ENCODE measurements at regions not wholly inside any gene's neighbourhood (a gene's known extent, or its start where the extent isn't known, plus 50 kb on each side); places are given as distances from the start of the nearest gene placed in this dataset.

DNA sequence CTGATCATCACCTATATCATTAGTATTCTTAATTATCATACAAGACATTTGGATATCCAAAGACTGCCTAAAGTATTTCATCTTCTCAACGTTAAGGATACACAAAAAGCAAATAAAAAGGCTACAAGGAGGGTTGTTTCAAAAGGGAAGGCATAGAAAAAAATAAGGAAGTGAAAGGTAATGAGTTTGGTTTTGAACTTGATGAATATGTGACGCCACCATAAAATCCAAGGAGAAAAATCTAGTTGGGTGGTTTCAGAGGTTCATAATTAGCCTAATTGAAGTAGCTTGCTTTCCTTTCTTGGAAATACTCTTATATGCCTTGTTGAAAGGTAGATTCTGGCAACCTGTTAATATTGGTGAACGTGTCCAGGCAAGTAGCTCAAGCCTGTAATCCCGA is 96.1 kb upstream of the SGCD start:
- Histone ChIP-seq H3K4me2 (ENCODE audit: low read length) (no peak overlapping the region), H3K4me3 (ENCODE audit: low read depth, low read length, poor library complexity, severe bottlenecking) (no peak overlapping the region), H2AFZ (ENCODE audit: low read length) (no peak overlapping the region), H4K20me1 (ENCODE audit: insufficient read depth, low read length) (no peaks in the 10 kb centered on the region), H3K4me1 (ENCODE audit: insufficient read depth, low read length, poor library complexity, severe bottlenecking) (no peaks in the 10 kb centered on the region), H3K36me3 (ENCODE audit: insufficient read depth, low read length) (no peaks in the 10 kb centered on the region), H3K9me3 (ENCODE audit: low read length) (no peaks in the 10 kb centered on the region), H3K9me2 (ENCODE audit: insufficient read depth, low read length) (no peaks in the 10 kb centered on the region), H3K27ac (ENCODE audit: low read depth, low read length, poor library complexity, severe bottlenecking) (no peak overlapping the region), H3K79me2 (ENCODE audit: insufficient read depth, low read depth, low read length) (no peaks in the 10 kb centered on the region)
- no peak for DNase-seq (ENCODE audit: low spot score)
- no peak for TF ChIP-seq EZH2phosphoT487 (IDR thresholded peaks at IDR 0.05; ENCODE audit: borderline replicate concordance, low read depth, low read length)
- TF ChIP-seq, protein P1, sequence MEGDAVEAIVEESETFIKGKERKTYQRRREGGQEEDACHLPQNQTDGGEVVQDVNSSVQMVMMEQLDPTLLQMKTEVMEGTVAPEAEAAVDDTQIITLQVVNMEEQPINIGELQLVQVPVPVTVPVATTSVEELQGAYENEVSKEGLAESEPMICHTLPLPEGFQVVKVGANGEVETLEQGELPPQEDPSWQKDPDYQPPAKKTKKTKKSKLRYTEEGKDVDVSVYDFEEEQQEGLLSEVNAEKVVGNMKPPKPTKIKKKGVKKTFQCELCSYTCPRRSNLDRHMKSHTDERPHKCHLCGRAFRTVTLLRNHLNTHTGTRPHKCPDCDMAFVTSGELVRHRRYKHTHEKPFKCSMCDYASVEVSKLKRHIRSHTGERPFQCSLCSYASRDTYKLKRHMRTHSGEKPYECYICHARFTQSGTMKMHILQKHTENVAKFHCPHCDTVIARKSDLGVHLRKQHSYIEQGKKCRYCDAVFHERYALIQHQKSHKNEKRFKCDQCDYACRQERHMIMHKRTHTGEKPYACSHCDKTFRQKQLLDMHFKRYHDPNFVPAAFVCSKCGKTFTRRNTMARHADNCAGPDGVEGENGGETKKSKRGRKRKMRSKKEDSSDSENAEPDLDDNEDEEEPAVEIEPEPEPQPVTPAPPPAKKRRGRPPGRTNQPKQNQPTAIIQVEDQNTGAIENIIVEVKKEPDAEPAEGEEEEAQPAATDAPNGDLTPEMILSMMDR (conservative IDR thresholded peaks at IDR 0.05; ENCODE audit: low read length): no peak
- BruUV-seq (replicated peaks): no TSS peak
- intact Hi-C loops (cut with micrococcal nuclease; ENCODE audit: unreplicated experiment): no loop called here
- ChIA-PET CTCF (ENCODE audit: unreplicated experiment) (no interaction called here), POLR2A (interaction anchor here (1.3 kb wide), 1 partner anchor 20 kb away, joined by 3 read pairs; no protein-coding TSS in a partner anchor)

DNA sequence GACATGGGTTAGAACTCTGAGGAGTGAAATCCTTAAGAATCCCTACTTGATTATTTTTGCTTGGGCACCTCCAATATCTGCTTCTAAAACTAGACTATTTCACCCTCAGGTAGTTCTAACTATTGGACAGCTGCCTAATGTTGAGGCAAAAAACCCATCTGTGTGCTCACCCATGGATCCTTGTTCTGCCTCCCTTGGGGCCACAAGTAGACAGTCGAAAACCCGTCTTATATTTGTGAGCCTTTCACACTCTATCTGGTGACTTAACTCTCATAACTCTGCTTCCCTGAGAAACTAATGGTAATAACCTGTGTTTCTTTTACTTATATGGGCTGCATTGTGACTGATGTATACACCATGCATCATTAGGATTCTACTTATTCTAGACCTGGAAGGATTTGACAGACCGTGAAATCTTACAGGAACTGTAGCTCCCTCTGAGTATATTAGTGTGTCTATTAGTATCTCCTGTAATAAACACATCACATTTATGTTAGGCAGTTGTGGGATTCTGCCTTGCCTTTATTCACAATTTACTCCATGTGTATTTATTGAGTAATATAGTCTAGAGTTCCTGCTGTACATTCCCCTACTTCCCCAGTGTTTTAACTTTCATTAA is 94.6 kb upstream of the SGCD start:
- H3K36me3 ChIP-seq (ENCODE audit: insufficient read depth, low read length): no peaks in the 10 kb centered on the region
- H3K27ac ChIP-seq (ENCODE audit: low read depth, low read length, poor library complexity, severe bottlenecking): no peak overlapping the region
- intact Hi-C loops (cut with micrococcal nuclease; ENCODE audit: unreplicated experiment): no loop called here
- H3K9me3 ChIP-seq (ENCODE audit: low read length): no peaks in the 10 kb centered on the region
- H3K4me3 ChIP-seq (ENCODE audit: low read depth, low read length, poor library complexity, severe bottlenecking): no peak overlapping the region
- no peak for TF ChIP-seq EZH2phosphoT487 (IDR thresholded peaks at IDR 0.05; ENCODE audit: borderline replicate concordance, low read depth, low read length)
- TF ChIP-seq, protein P1 (conservative IDR thresholded peaks at IDR 0.05; ENCODE audit: low read length): no peak
- H3K9me2 ChIP-seq (ENCODE audit: insufficient read depth, low read length): no peaks in the 10 kb centered on the region
- H3K79me2 ChIP-seq (ENCODE audit: insufficient read depth, low read depth, low read length): no peaks in the 10 kb centered on the region
- H4K20me1 ChIP-seq (ENCODE audit: insufficient read depth, low read length): no peaks in the 10 kb centered on the region
- ChIA-PET POLR2A (interaction anchor here (0.6 to 1.6 kb wide), 2 partner anchors 18 to 867 kb away, joined by 3 to 4 read pairs; no protein-coding TSS in a partner anchor), CTCF (ENCODE audit: unreplicated experiment) (no interaction called here)
- H2AFZ ChIP-seq (ENCODE audit: low read length): no peak overlapping the region
- no peak overlapping the region for H3K4me2 ChIP-seq (ENCODE audit: low read length)
- BruUV-seq (replicated peaks): no TSS peak
- no peaks in the 10 kb centered on the region for H3K4me1 ChIP-seq (ENCODE audit: insufficient read depth, low read length, poor library complexity, severe bottlenecking)
- no peak for DNase-seq (ENCODE audit: low spot score)

DNA sequence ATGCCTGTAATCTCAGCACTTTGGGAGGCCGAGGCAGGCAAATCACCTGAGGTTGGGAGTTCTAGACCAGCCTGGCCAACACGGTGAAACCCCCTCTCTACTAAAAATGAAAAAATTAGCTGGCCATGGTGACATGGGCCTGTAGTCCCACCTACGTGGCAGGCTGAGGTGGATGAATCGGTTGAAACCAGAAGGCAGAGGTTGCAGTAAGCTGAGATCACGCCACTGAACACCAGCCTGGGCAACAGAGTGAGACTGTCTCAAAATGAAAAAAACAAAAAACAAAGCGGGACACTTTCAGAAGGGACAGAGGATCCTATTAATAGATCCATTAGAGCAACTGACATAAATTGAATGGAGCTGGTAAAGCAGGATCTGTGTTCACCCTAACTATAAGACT is 89.6 kb upstream of the SGCD start:
- no peaks in the 10 kb centered on the region for H3K9me2 ChIP-seq (ENCODE audit: insufficient read depth, low read length)
- DNase-seq (ENCODE audit: low spot score): no peak
- no peak overlapping the region for H2AFZ ChIP-seq (ENCODE audit: low read length)
- H3K36me3 ChIP-seq (ENCODE audit: insufficient read depth, low read length): no peaks in the 10 kb centered on the region
- no peak for TF ChIP-seq EZH2phosphoT487 (IDR thresholded peaks at IDR 0.05; ENCODE audit: borderline replicate concordance, low read depth, low read length)
- TF ChIP-seq, protein P1 (conservative IDR thresholded peaks at IDR 0.05; ENCODE audit: low read length): no peak
- H4K20me1 ChIP-seq (ENCODE audit: insufficient read depth, low read length): no peaks in the 10 kb centered on the region
- H3K27ac ChIP-seq (ENCODE audit: low read depth, low read length, poor library complexity, severe bottlenecking): no peak overlapping the region
- ChIA-PET CTCF (ENCODE audit: unreplicated experiment) (no interaction called here), POLR2A (no interaction called here)
- no peaks in the 10 kb centered on the region for H3K4me1 ChIP-seq (ENCODE audit: insufficient read depth, low read length, poor library complexity, severe bottlenecking)
- intact Hi-C loops (cut with micrococcal nuclease; ENCODE audit: unreplicated experiment): no loop called here
- no peaks in the 10 kb centered on the region for H3K79me2 ChIP-seq (ENCODE audit: insufficient read depth, low read depth, low read length)
- H3K4me3 ChIP-seq (ENCODE audit: low read depth, low read length, poor library complexity, severe bottlenecking): no peak overlapping the region
- no TSS peak for BruUV-seq (replicated peaks)
- H3K9me3 ChIP-seq (ENCODE audit: low read length): no peaks in the 10 kb centered on the region
- no peak overlapping the region for H3K4me2 ChIP-seq (ENCODE audit: low read length)
